Nucleus accumbens (tissue), 56 donors: ENCODE measurements at regions not wholly inside any gene's neighbourhood (a gene's known extent, or its start where the extent isn't known, plus 50 kb on each side); places are given as distances from the start of the nearest gene placed in this dataset.
"Not testable (repeated sequence)": the region's sequence is repeated elsewhere in the genome, so short reads cannot be mapped to it uniquely, and the experiment has no call there.

Source experiments
- DNase-seq, 56 donors: peaks; one replicate each; lab custom pipeline; 2025; lab: John Stamatoyannopoulos, UW

GRCh38 chr14:87042354-87042753 lies 950.6 kb downstream of the GALC start:
- DNase-seq = no peak

- DNase-seq = no peak
Measured at GRCh38 chr14:87041290-87042020, 951.5 kb downstream of the GALC start.

GRCh38 chr14:87034680-87035079 lies 958.3 kb downstream of the GALC start:
- no peak for DNase-seq

GRCh38 chr14:87030197-87030596 lies 962.8 kb downstream of the GALC start:
- DNase-seq = no peak

GRCh38 chr14:87020106-87020505 lies 972.9 kb downstream of the GALC start:
- DNase-seq = not testable (repeated sequence)

- DNase-seq = no peak
Measured at GRCh38 chr14:87018294-87018693, 974.7 kb downstream of the GALC start.

GRCh38 chr14:87017335-87017734 lies 975.6 kb downstream of the GALC start:
- no peak for DNase-seq

- no peak for DNase-seq
Measured at GRCh38 chr14:87014856-87015255, 978.1 kb downstream of the GALC start.

- no peak for DNase-seq
Measured at GRCh38 chr14:87013583-87013982, 979.4 kb downstream of the GALC start.

- DNase-seq = no peak
Measured at GRCh38 chr14:87008965-87009364, 984.0 kb downstream of the GALC start.

GRCh38 chr14:87005280-87005679 lies 987.7 kb downstream of the GALC start:
- no peak for DNase-seq

- no peak for DNase-seq
Measured at GRCh38 chr14:87002776-87003175, 990.2 kb downstream of the GALC start.

- DNase-seq = no peak
Measured at GRCh38 chr14:87001333-87001732, 991.6 kb downstream of the GALC start.

- DNase-seq = no peak
Measured at GRCh38 chr14:87000081-87000480, 992.9 kb downstream of the GALC start.

GRCh38 chr14:86999036-86999435 lies 993.9 kb downstream of the GALC start:
- DNase-seq = no peak

GRCh38 chr14:86997271-86997670 lies 995.7 kb downstream of the GALC start:
- DNase-seq = no peak

- DNase-seq = no peak
Measured at GRCh38 chr14:86990396-86990795, 1002.6 kb downstream of the GALC start.

GRCh38 chr14:86989285-86989684 lies 1003.7 kb downstream of the GALC start:
- no peak for DNase-seq

- no peak for DNase-seq
Measured at GRCh38 chr14:86987966-86988365, 1005.0 kb downstream of the GALC start.

GRCh38 chr14:86973177-86973576 lies 1019.8 kb downstream of the GALC start:
- no peak for DNase-seq

GRCh38 chr14:86971292-86971691 lies 1021.7 kb downstream of the GALC start:
- no peak for DNase-seq

GRCh38 chr14:86961106-86961716 lies 1031.8 kb downstream of the GALC start:
- DNase-seq = no peak
